Smooth muscle cell (in vitro differentiated cells): ENCODE measurements at regions not wholly inside any gene's neighbourhood (a gene's known extent, or its start where the extent isn't known, plus 50 kb on each side); places are given as distances from the start of the nearest gene placed in this dataset.

Source experiments
- DNase-seq: peaks from one replicate; lab custom pipeline; 2025; ENCODE audit not compliant: unreplicated experiment; lab: John Stamatoyannopoulos, UW
- H2AFZ ChIP-seq: fragments of 200-600 bp; sonication (generic); 2 replicates; pipeline ENCODE4 v1.6.0; 2016; ENCODE audit warnings: antibody characterized with exemption, low read depth, mild to moderate bottlenecking
- H3F3A ChIP-seq: fragments of 200-600 bp; sonication (generic); 2 replicates; pipeline ENCODE4 v1.6.0; 2017; ENCODE audit warnings: antibody characterized with exemption, low read depth
- H3K27ac ChIP-seq: fragments of 200-600 bp; sonication (generic); 2 replicates; pipeline ENCODE4 v1.5.1; 2016; ENCODE audit warnings: low read depth, mild to moderate bottlenecking
- H3K27me3 ChIP-seq: fragments of 200-600 bp; sonication (generic); 2 replicates; pipeline ENCODE4 v1.6.1; 2016; ENCODE audit warnings: low read depth, mild to moderate bottlenecking
- H3K36me3 ChIP-seq: fragments of 200-600 bp; sonication (generic); 2 replicates; pipeline ENCODE4 v1.5.1; 2016; ENCODE audit warnings: low read depth
- H3K4me1 ChIP-seq: fragments of 200-600 bp; sonication (generic); 2 replicates; pipeline ENCODE4 v1.5.1; 2016; ENCODE audit warnings: low read depth
- H3K4me2 ChIP-seq: fragments of 200-600 bp; sonication (generic); 2 replicates; pipeline ENCODE4 v1.6.0; 2016; ENCODE audit warnings: mild to moderate bottlenecking
- H3K4me3 ChIP-seq: fragments of 200-600 bp; sonication (generic); 2 replicates; pipeline ENCODE4 v1.5.1; 2016; ENCODE audit warnings: mild to moderate bottlenecking
- H3K79me2 ChIP-seq: fragments of 200-600 bp; sonication (generic); 2 replicates; pipeline ENCODE4 v1.6.0; 2016; ENCODE audit warnings: low read depth, mild to moderate bottlenecking
- H3K9ac ChIP-seq: fragments of 200-600 bp; sonication (generic); 2 replicates; pipeline ENCODE4 v1.6.0; 2016; ENCODE audit warnings: low read depth
- H3K9me3 ChIP-seq: fragments of 200-600 bp; sonication (generic); replicated peaks from 2 replicates; pipeline ENCODE4 v1.5.1; 2016; ENCODE audit warnings: low read depth
- H4K20me1 ChIP-seq: fragments of 200-600 bp; sonication (generic); 2 replicates; pipeline ENCODE4 v1.6.0; 2016; ENCODE audit warnings: low read depth
- CTCF ChIP-seq: fragments of 200-600 bp; sonication (generic); IDR thresholded peaks from 2 replicates; pipeline ENCODE4 v1.5.1; 2017; ENCODE audit warnings: borderline replicate concordance, mild to moderate bottlenecking, antibody characterized with exemption; ENCODE audit not compliant: insufficient read depth, poor library complexity, severe bottlenecking
- WGBS: methylation state at CpG from one replicate; pipeline ENCODE4 v1.1.7; 2016; ENCODE audit warnings: low lambda C conversion rate; 5-methylcytosine and 5-hydroxymethylcytosine counted together

- H3K27me3 ChIP-seq = peaks cover 10% of the 10 kb centered on the region
- no peak overlapping the region for H3K9ac ChIP-seq
- H3K4me3 ChIP-seq = no peak overlapping the region
- H3K27ac ChIP-seq = no peak overlapping the region
- no peak overlapping the region for H3K4me2 ChIP-seq
- H3K4me1 ChIP-seq = no peaks in the 10 kb centered on the region
- no peaks in the 10 kb centered on the region for H3K79me2 ChIP-seq
- no peaks in the 10 kb centered on the region for H4K20me1 ChIP-seq
- no peak for DNase-seq
- no peak overlapping the region for H2AFZ ChIP-seq
- no peaks in the 10 kb centered on the region for H3F3A ChIP-seq
- no peak for TF ChIP-seq CTCF
- no peaks in the 10 kb centered on the region for H3K36me3 ChIP-seq
- 82% methylated on average over 3 of the region's 3 CpGs for WGBS
- H3K9me3 ChIP-seq = no peaks in the 10 kb centered on the region
These were observed 379.1 kb downstream of the MCTP2 start for GRCh38 chr15:94610485-94610884.

DNA sequence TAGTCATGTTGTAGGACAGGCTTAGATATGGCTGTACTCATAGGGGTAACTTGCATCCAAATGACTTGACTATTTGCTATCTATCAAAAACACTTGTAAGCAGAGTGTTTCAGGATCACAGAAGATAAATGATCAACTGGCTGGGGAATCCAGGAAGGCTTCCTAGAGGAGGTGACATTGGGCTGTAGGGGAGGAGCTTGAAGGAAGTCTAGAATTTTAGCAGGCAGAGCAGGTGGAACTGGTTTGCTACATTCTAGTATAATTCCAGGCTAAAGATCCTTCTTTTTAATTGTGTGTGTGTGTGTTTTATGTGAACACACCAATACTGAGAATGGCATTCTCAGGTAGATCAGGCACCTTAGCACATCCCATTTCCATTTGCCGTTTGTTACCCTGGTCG, 380.3 kb downstream of the MCTP2 start:
- TF ChIP-seq CTCF = no peak
- H3K27ac ChIP-seq = no peak overlapping the region
- H3K4me3 ChIP-seq = no peak overlapping the region
- no peaks in the 10 kb centered on the region for H3F3A ChIP-seq
- DNase-seq = no peak
- no peaks in the 10 kb centered on the region for H4K20me1 ChIP-seq
- H3K36me3 ChIP-seq = no peaks in the 10 kb centered on the region
- H3K4me1 ChIP-seq = no peaks in the 10 kb centered on the region
- no peaks in the 10 kb centered on the region for H3K79me2 ChIP-seq
- no peak overlapping the region for H3K9ac ChIP-seq
- H3K27me3 ChIP-seq = peaks cover 11% of the 10 kb centered on the region
- H2AFZ ChIP-seq = no peak overlapping the region
- no peak overlapping the region for H3K4me2 ChIP-seq
- WGBS = 89% methylated on average over 2 of the region's 2 CpGs
- no peaks in the 10 kb centered on the region for H3K9me3 ChIP-seq

- no peaks in the 10 kb centered on the region for H3K36me3 ChIP-seq
- H3K27me3 ChIP-seq = peaks cover 11% of the 10 kb centered on the region
- no peak overlapping the region for H2AFZ ChIP-seq
- no peak overlapping the region for H3K4me2 ChIP-seq
- no peaks in the 10 kb centered on the region for H3F3A ChIP-seq
- H4K20me1 ChIP-seq = no peaks in the 10 kb centered on the region
- H3K27ac ChIP-seq = no peak overlapping the region
- no peak for DNase-seq
- 69% methylated on average over 3 of the region's 3 CpGs for whole genome bisulfite sequencing
- H3K9ac ChIP-seq = no peak overlapping the region
- no peaks in the 10 kb centered on the region for H3K79me2 ChIP-seq
- H3K4me3 ChIP-seq = no peak overlapping the region
- H3K9me3 ChIP-seq = no peaks in the 10 kb centered on the region
- TF ChIP-seq CTCF = no peak
- no peaks in the 10 kb centered on the region for H3K4me1 ChIP-seq
These were observed 384.3 kb downstream of the MCTP2 start for GRCh38 chr15:94615688-94616087.

- Histone ChIP-seq H4K20me1 (no peaks in the 10 kb centered on the region), H2AFZ (no peak overlapping the region), H3K9me3 (no peaks in the 10 kb centered on the region), H3K4me1 (no peaks in the 10 kb centered on the region), H3K4me3 (no peak overlapping the region), H3K4me2 (no peak overlapping the region), H3K9ac (no peak overlapping the region), H3K79me2 (no peaks in the 10 kb centered on the region), H3K27me3 (peaks cover under 1% of the 10 kb centered on the region), H3K36me3 (no peaks in the 10 kb centered on the region), H3K27ac (no peak overlapping the region), H3F3A (no peaks in the 10 kb centered on the region)
- 92% methylated on average over 5 of the region's 5 CpGs for WGBS
- no peak for TF ChIP-seq CTCF
- no peak for DNase-seq
These were observed 389.3 kb downstream of the MCTP2 start for GRCh38 chr15:94620632-94621031.
